ENCODE measurements at regions not wholly inside any gene's neighbourhood (a gene's known extent, or its start where the extent isn't known, plus 50 kb on each side); places are given as distances from the start of the nearest gene placed in this dataset.

DNA sequence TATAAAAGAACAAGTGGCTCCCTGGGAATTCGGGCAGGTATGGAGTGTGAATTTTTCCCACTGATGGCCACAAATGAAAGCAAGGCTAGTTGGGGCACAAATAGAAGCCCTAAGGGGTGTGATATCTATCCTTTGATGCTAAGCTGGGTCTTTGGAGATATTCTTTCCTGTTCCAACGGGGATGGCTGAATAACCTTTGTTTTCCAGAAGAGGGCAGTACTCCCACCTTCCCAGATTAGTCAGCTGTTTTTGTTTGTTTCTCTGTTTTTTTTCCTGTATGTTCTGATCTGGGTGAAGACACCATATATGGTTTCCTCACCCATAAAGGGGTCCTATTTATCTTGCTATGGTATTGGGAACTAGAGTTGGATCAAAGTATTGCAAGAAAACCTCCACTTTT is 947.7 kb upstream of the SORCS1 start:
- TF ChIP-seq POLR2A (IDR thresholded peaks at IDR 0.05; ENCODE audit: low read depth) (no peak), POLR2AphosphoS5 (IDR thresholded peaks at IDR 0.05) (no peak)
- TF ChIP-seq, protein P1, sequence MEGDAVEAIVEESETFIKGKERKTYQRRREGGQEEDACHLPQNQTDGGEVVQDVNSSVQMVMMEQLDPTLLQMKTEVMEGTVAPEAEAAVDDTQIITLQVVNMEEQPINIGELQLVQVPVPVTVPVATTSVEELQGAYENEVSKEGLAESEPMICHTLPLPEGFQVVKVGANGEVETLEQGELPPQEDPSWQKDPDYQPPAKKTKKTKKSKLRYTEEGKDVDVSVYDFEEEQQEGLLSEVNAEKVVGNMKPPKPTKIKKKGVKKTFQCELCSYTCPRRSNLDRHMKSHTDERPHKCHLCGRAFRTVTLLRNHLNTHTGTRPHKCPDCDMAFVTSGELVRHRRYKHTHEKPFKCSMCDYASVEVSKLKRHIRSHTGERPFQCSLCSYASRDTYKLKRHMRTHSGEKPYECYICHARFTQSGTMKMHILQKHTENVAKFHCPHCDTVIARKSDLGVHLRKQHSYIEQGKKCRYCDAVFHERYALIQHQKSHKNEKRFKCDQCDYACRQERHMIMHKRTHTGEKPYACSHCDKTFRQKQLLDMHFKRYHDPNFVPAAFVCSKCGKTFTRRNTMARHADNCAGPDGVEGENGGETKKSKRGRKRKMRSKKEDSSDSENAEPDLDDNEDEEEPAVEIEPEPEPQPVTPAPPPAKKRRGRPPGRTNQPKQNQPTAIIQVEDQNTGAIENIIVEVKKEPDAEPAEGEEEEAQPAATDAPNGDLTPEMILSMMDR (IDR thresholded peaks at IDR 0.05): no peak
